Panc1 (cell line): ENCODE measurements at regions not wholly inside any gene's neighbourhood (a gene's known extent, or its start where the extent isn't known, plus 50 kb on each side); places are given as distances from the start of the nearest gene placed in this dataset.

Experiments used
- ATAC-seq: fragments of 200-7000 bp; cut with Tn5 transposase; 2 replicates; pipeline ENCODE4 v1.9.1; 2020; ENCODE audit warnings: mild to moderate bottlenecking, moderate library complexity
- BruUV-seq: library from RNA; stranded (reverse); fragments of 400-500 nt; replicated peaks from 2 replicates; lab custom pipeline; 2021; lab: Mats Ljungman, UMichigan
- CTCF ChIA-PET: fragments of 300-600 bp; sonication (Branson Sonifier 250); formaldehyde crosslinking; loops from one replicate; lab custom pipeline; 2022; ENCODE audit warnings: antibody characterized with exemption; lab: Charles Lee
- POLR2A ChIA-PET: fragments of 300-600 bp; sonication (Branson Sonifier 250); formaldehyde crosslinking; loops from one replicate; lab custom pipeline; 2022; ENCODE audit warnings: antibody characterized with exemption; lab: Charles Lee
- DNase-seq: peaks from one replicate; pipeline ENCODE4 v3.0.0-alpha.2; 2010; ENCODE audit warnings: low read depth, low spot score
- H3K27ac ChIP-seq: 2 replicates; pipeline ENCODE4 v1.5.1; 2011; ENCODE audit warnings: mild to moderate bottlenecking, low read length, inconsistent platforms
- H3K27me3 ChIP-seq: fragments of 200-500 bp; sonication (Bioruptor generic); 2 replicates; pipeline ENCODE4 v1.6.0; 2014; ENCODE audit warnings: low read length, inconsistent platforms; ENCODE audit not compliant: control insufficient read depth, insufficient read depth
- H3K36me3 ChIP-seq: fragments of 200-500 bp; sonication (Bioruptor generic); 2 replicates; pipeline ENCODE4 v1.5.1; 2014; ENCODE audit warnings: inconsistent platforms, mild to moderate bottlenecking, low read length, moderate library complexity; ENCODE audit not compliant: control insufficient read depth, insufficient read depth
- H3K4me1 ChIP-seq: 2 replicates; pipeline ENCODE4 v1.5.1; 2011; ENCODE audit warnings: inconsistent platforms, mild to moderate bottlenecking, low read length, moderate library complexity; ENCODE audit not compliant: control insufficient read depth, insufficient read depth
- H3K4me3 ChIP-seq, 2 experiments: 2 replicates each; pipeline ENCODE4 v1.5.1; 2011 to 2012; ENCODE audit warnings: low read depth in 2 of 2, low read length in 2 of 2, mild to moderate bottlenecking in 2 of 2, inconsistent platforms in 1 of 2, moderate library complexity in 1 of 2
- H3K9me3 ChIP-seq: fragments of 200-500 bp; sonication (Bioruptor generic); 2 replicates; pipeline ENCODE4 v1.5.1; 2014; ENCODE audit warnings: low read depth, mild to moderate bottlenecking, inconsistent platforms, low read length, moderate library complexity; ENCODE audit not compliant: control insufficient read depth, insufficient read depth
- CTCF ChIP-seq: fragments of 450-650 bp; IDR thresholded peaks from 2 replicates; pipeline ENCODE4 v1.5.1; 2017; ENCODE audit warnings: mild to moderate bottlenecking
- POLR2AphosphoS5 ChIP-seq: IDR thresholded peaks from 2 replicates; pipeline ENCODE4 v1.6.1; 2012; ENCODE audit warnings: mild to moderate bottlenecking, low read depth, low read length, moderate library complexity
- REST ChIP-seq, 2 experiments: IDR thresholded peaks; 2 replicates each; pipeline ENCODE4 v1.6.1; 2011 to 2012; ENCODE audit warnings: low read depth in 2 of 2, control low read depth in 1 of 2, low read length in 1 of 2, mild to moderate bottlenecking in 1 of 2, moderate library complexity in 1 of 2; ENCODE audit not compliant: insufficient read depth in 1 of 2
- SIN3A ChIP-seq: IDR thresholded peaks from 2 replicates; pipeline ENCODE4 v1.6.1; 2012; ENCODE audit warnings: low read depth, mild to moderate bottlenecking, low read length, moderate library complexity, borderline replicate concordance; ENCODE audit not compliant: insufficient read depth
- TCF7L2 ChIP-seq: IDR thresholded peaks from 2 replicates; pipeline ENCODE4 v1.6.1; 2011; ENCODE audit warnings: mild to moderate bottlenecking, low read depth, low read length, inconsistent platforms
- in situ Hi-C: cut with HindIII; loops from 2 replicates; pipeline ENCODE4 v1.10.0; 2016; ENCODE audit warnings: low sequenced_read_pairs, low pct_unique_long_range_greater_than_20kb
- intact Hi-C: fragments of 100-400 bp; cut with micrococcal nuclease; formaldehyde crosslinking; loops from one replicate; pipeline ENCODE4 v1.10.0; 2022; ENCODE audit not compliant: unreplicated experiment

GRCh38 chr6:965343-965742, 272.4 kb upstream of the EXOC2 start:
- no peaks in the 10 kb centered on the region for H3K9me3 ChIP-seq
- H3K36me3 ChIP-seq, result no peaks in the 10 kb centered on the region
- H3K27ac ChIP-seq, result no peak overlapping the region
- no peaks in the 10 kb centered on the region for H3K4me1 ChIP-seq
- POLR2A ChIA-PET, result no interaction called here
- H3K4me3 ChIP-seq, result no peak overlapping the region
- ATAC-seq (no peak), DNase-seq (no peak)
- H3K27me3 ChIP-seq, result 0 out of 2 replicates have a peak, but pooled peaks cover 1% of the 10 kb centered on the region
- intact Hi-C loops (no loop called here), in situ Hi-C loops (no loop called here)
- CTCF ChIA-PET, result no interaction called here
- BruUV-seq, result no TSS peak
- TF ChIP-seq CTCF (no peak), SIN3A (no peak), REST (IDR thresholded peaks at IDR 0.05; ENCODE audit: insufficient read depth in 1 of 2, low read depth in 2 of 2, low read length in 1 of 2) (no peak), POLR2AphosphoS5 (no peak), TCF7L2 (no peak)

- no peak for ATAC-seq
- DNase-seq, result no peak
- Histone ChIP-seq H3K4me3 (no peak overlapping the region), H3K36me3 (no peaks in the 10 kb centered on the region), H3K4me1 (no peaks in the 10 kb centered on the region), H3K27me3 (no peaks in the 10 kb centered on the region), H3K27ac (no peak overlapping the region), H3K9me3 (no peaks in the 10 kb centered on the region)
- ChIA-PET CTCF (no interaction called here), POLR2A (no interaction called here)
- in situ Hi-C loops, result no loop called here
- intact Hi-C loops, result no loop called here
- no TSS peak for BruUV-seq
- no peak for TF ChIP-seq TCF7L2
These were observed 270.5 kb upstream of the EXOC2 start for GRCh38 chr6:963456-963855.

- POLR2A ChIA-PET, result no interaction called here
- Histone ChIP-seq H3K9me3 (no peaks in the 10 kb centered on the region), H3K27me3 (no peaks in the 10 kb centered on the region), H3K27ac (no peak overlapping the region), H3K4me3 (no peak overlapping the region), H3K36me3 (no peaks in the 10 kb centered on the region), H3K4me1 (no peaks in the 10 kb centered on the region)
- TF ChIP-seq CTCF (no peak), SIN3A (no peak), REST (IDR thresholded peaks at IDR 0.05; ENCODE audit: insufficient read depth in 1 of 2, low read depth in 2 of 2, low read length in 1 of 2) (no peak), TCF7L2 (no peak), POLR2AphosphoS5 (no peak)
- in situ Hi-C loops, result no loop called here
- ATAC-seq (peak; percentile 42; the same call in 1 of the 2 replicates), DNase-seq (no peak)
- BruUV-seq, result no TSS peak
- intact Hi-C loops, result no loop called here
- CTCF ChIA-PET, result no interaction called here
These were observed 268.5 kb upstream of the EXOC2 start for GRCh38 chr6:961407-961960.
